K562 (cell line): ENCODE measurements at regions not wholly inside any gene's neighbourhood (a gene's known extent, or its start where the extent isn't known, plus 50 kb on each side); places are given as distances from the start of the nearest gene placed in this dataset.
A peak's percentile ranks its signal among the peaks of the same experiment; 100 is the strongest.

ENCODE experiments used
- ADNP ChIP-seq: fragments of 200-800 bp; sonication (Bioruptor generic); IDR thresholded peaks from 2 replicates; pipeline ENCODE4 v1.6.1; 2016; ENCODE audit warnings: missing genetic modification characterization, missing compliant biosample characterization
- ARID4B ChIP-seq: sonication (generic); formaldehyde crosslinking; IDR thresholded peaks from 2 replicates; pipeline ENCODE4 v1.8.0; 2022; ENCODE audit warnings: mild to moderate bottlenecking, missing genetic modification reagents
- ATF1 ChIP-seq, 2 experiments: fragments of 450-650 bp in 1 of 2; IDR thresholded peaks; 2 replicates each; pipeline ENCODE4 v1.6.1; 2016; ENCODE audit warnings: missing compliant biosample characterization in 1 of 2, missing genetic modification characterization in 1 of 2
- CREB3 ChIP-seq: fragments of 450-650 bp; conservative IDR thresholded peaks from 2 replicates; pipeline ENCODE4 v1.6.1; 2016; ENCODE audit warnings: missing genetic modification characterization, low read depth, mild to moderate bottlenecking, missing compliant biosample characterization, moderate library complexity
- FOXJ2 ChIP-seq: fragments of 200-800 bp; sonication (Bioruptor generic); IDR thresholded peaks from 2 replicates; pipeline ENCODE4 v1.6.1; 2016; ENCODE audit warnings: missing genetic modification characterization, missing compliant biosample characterization
- LCOR ChIP-seq: sonication (generic); formaldehyde crosslinking; IDR thresholded peaks from 2 replicates; pipeline ENCODE4 v1.8.0; 2022; ENCODE audit warnings: mild to moderate bottlenecking, missing genetic modification reagents
- MGA ChIP-seq: fragments of 450-650 bp; IDR thresholded peaks from 2 replicates; pipeline ENCODE4 v1.6.1; 2016; ENCODE audit warnings: mild to moderate bottlenecking, moderate library complexity
- OTX1 ChIP-seq: fragments of 450-650 bp; formaldehyde crosslinking; IDR thresholded peaks from 2 replicates; pipeline ENCODE4 v1.4.0; 2022; ENCODE audit warnings: mild to moderate bottlenecking
- SLC30A9 ChIP-seq: fragments of 250-450 bp; sonication (Bioruptor Pico); IDR thresholded peaks from 2 replicates; pipeline ENCODE4 v1.8.0; 2022; ENCODE audit warnings: mild to moderate bottlenecking, moderate library complexity
- TARDBP ChIP-seq: fragments of 450-650 bp; IDR thresholded peaks from 2 replicates; pipeline ENCODE4 v1.6.1; 2016
- ZNF785 ChIP-seq: fragments of 250-450 bp; sonication (Bioruptor Pico); IDR thresholded peaks from 2 replicates; pipeline ENCODE4 v1.4.0; 2020; ENCODE audit warnings: mild to moderate bottlenecking

- TF ChIP-seq ADNP (no peak), MGA (no peak), ARID4B (CRISPR knock-in tag) (no peak), CREB3 (tag) (no peak), OTX1 (no peak), LCOR (CRISPR knock-in tag) (no peak), ZNF785 (CRISPR knock-in tag) (no peak), TARDBP (no peak), SLC30A9 (CRISPR knock-in tag) (no peak), FOXJ2 (tag) (peak; percentile 77), ATF1 (CRISPR knock-in tag; IDR thresholded peaks at IDR 0.05) (no peak), ATF1 (tag; IDR thresholded peaks at IDR 0.05) (peak; percentile 41)
Measured at GRCh38 chr20:10783707-10784553, 110.1 kb upstream of the JAG1 start (continued).
